Tibial nerve (tissue), 4 donors: ENCODE measurements at regions not wholly inside any gene's neighbourhood (a gene's known extent, or its start where the extent isn't known, plus 50 kb on each side); places are given as distances from the start of the nearest gene placed in this dataset.

Experiments used
- EP300 ChIP-seq, 2 donors: sonication (generic); formaldehyde crosslinking; IDR thresholded peaks; one replicate each; pipeline ENCODE4 v1.6.1; 2017; ENCODE audit warnings: antibody characterized with exemption in 2 of 2, mild to moderate bottlenecking in 1 of 2
- POLR2A ChIP-seq, 2 donors: fragments of 450-650 bp; IDR thresholded peaks; one replicate each; pipeline ENCODE4 v1.6.1; 2017; ENCODE audit warnings: antibody characterized with exemption in 2 of 2, mild to moderate bottlenecking in 2 of 2, moderate library complexity in 2 of 2
- TF ChIP-seq, protein P1 (sequence below), 5 experiments: fragments of 200-600 bp in 3 of 5; fragments of 450-650 bp in 2 of 5; sonication (generic) in 3 of 5; IDR thresholded peaks; one replicate each; pipeline ENCODE4 v1.5.1; 2016 to 2019; ENCODE audit warnings: antibody characterized with exemption in 5 of 5, mild to moderate bottlenecking in 3 of 5, moderate library complexity in 2 of 5

- TF ChIP-seq, protein P1, sequence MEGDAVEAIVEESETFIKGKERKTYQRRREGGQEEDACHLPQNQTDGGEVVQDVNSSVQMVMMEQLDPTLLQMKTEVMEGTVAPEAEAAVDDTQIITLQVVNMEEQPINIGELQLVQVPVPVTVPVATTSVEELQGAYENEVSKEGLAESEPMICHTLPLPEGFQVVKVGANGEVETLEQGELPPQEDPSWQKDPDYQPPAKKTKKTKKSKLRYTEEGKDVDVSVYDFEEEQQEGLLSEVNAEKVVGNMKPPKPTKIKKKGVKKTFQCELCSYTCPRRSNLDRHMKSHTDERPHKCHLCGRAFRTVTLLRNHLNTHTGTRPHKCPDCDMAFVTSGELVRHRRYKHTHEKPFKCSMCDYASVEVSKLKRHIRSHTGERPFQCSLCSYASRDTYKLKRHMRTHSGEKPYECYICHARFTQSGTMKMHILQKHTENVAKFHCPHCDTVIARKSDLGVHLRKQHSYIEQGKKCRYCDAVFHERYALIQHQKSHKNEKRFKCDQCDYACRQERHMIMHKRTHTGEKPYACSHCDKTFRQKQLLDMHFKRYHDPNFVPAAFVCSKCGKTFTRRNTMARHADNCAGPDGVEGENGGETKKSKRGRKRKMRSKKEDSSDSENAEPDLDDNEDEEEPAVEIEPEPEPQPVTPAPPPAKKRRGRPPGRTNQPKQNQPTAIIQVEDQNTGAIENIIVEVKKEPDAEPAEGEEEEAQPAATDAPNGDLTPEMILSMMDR (IDR thresholded peaks at IDR 0.05): no peak
- no peak for TF ChIP-seq POLR2A (IDR thresholded peaks at IDR 0.05)
- no peak for TF ChIP-seq EP300 (IDR thresholded peaks at IDR 0.05)
These were observed 107.7 kb upstream of the BTG1 start for GRCh38 chr12:92253301-92253700.
